8988T (cell line): ENCODE measurements at regions not wholly inside any gene's neighbourhood (a gene's known extent, or its start where the extent isn't known, plus 50 kb on each side); places are given as distances from the start of the nearest gene placed in this dataset.
"Not testable (repeated sequence)": the region's sequence is repeated elsewhere in the genome, so short reads cannot be mapped to it uniquely, and the experiment has no call there.

Experiments
- DNase-seq: peaks from one replicate; pipeline ENCODE4 v3.0.0; 2011

- no peak for DNase-seq
Observed at GRCh38 chr6:27770724-27771123, 141.5 kb downstream of the OR2B2 start.

GRCh38 chr6:27768556-27768955 lies 143.6 kb downstream of the OR2B2 start:
- DNase-seq: no peak

- DNase-seq: no peak
Observed at GRCh38 chr6:27767851-27768250, 144.3 kb downstream of the OR2B2 start.

GRCh38 chr6:27766405-27766804 lies 145.8 kb downstream of the OR2B2 start:
- DNase-seq: no peak

GRCh38 chr6:27765028-27765590 lies 147.1 kb downstream of the OR2B2 start:
- DNase-seq: no peak

- DNase-seq: no peak
Observed at GRCh38 chr6:27761391-27761790, 150.8 kb downstream of the OR2B2 start.

GRCh38 chr6:27760464-27760863 lies 151.7 kb downstream of the OR2B2 start:
- no peak for DNase-seq

- no peak for DNase-seq
Observed at GRCh38 chr6:27759930-27760329, 152.3 kb downstream of the OR2B2 start.

GRCh38 chr6:27758491-27758890 lies 153.7 kb downstream of the OR2B2 start:
- no peak for DNase-seq

GRCh38 chr6:27757307-27757706 lies 154.9 kb downstream of the OR2B2 start:
- DNase-seq: no peak

- DNase-seq: no peak
Observed at GRCh38 chr6:27755768-27756167, 156.4 kb downstream of the OR2B2 start.

- DNase-seq: no peak
Observed at GRCh38 chr6:27754408-27754782, 157.8 kb downstream of the OR2B2 start.

GRCh38 chr6:27753668-27754407 lies 158.4 kb downstream of the OR2B2 start:
- DNase-seq: peak; percentile 42

GRCh38 chr6:27752038-27752885 lies 159.9 kb downstream of the OR2B2 start:
- no peak for DNase-seq

- no peak for DNase-seq
Observed at GRCh38 chr6:27748661-27749060, 163.5 kb downstream of the OR2B2 start.

GRCh38 chr6:27747637-27748036 lies 164.6 kb downstream of the OR2B2 start:
- no peak for DNase-seq

- DNase-seq: not testable (repeated sequence)
Observed at GRCh38 chr6:27746860-27747259, 165.3 kb downstream of the OR2B2 start.

- no peak for DNase-seq
Observed at GRCh38 chr6:27743787-27744186, 168.4 kb downstream of the OR2B2 start.

- DNase-seq: no peak
Observed at GRCh38 chr6:27742833-27743573, 169.2 kb downstream of the OR2B2 start.

- DNase-seq: not testable (repeated sequence)
Observed at GRCh38 chr6:27739902-27740301, 172.3 kb downstream of the OR2B2 start.

- DNase-seq: no peak
Observed at GRCh38 chr6:27736686-27737085, 175.5 kb downstream of the OR2B2 start.

- DNase-seq: no peak
Observed at GRCh38 chr6:27728442-27728841, 183.8 kb downstream of the OR2B2 start.

- no peak for DNase-seq
Observed at GRCh38 chr6:27726619-27727023, 185.6 kb downstream of the OR2B2 start.
